ENCODE measurements at regions not wholly inside any gene's neighbourhood (a gene's known extent, or its start where the extent isn't known, plus 50 kb on each side); places are given as distances from the start of the nearest gene placed in this dataset.

- no peak for DNase-seq (ENCODE audit: low spot score)
Measured at GRCh38 chr10:130769146-130770017, 542.1 kb downstream of the TCERG1L start.

- no peak for DNase-seq (ENCODE audit: low spot score)
Measured at GRCh38 chr10:130770018-130770630, 541.4 kb downstream of the TCERG1L start.

GRCh38 chr10:130771491-130771946 lies 540.0 kb downstream of the TCERG1L start:
- DNase-seq (ENCODE audit: low spot score), result no peak

- DNase-seq (ENCODE audit: low spot score), result no peak
Measured at GRCh38 chr10:130772056-130772455, 539.5 kb downstream of the TCERG1L start.

- DNase-seq (ENCODE audit: low spot score), result no peak
Measured at GRCh38 chr10:130772676-130773075, 538.8 kb downstream of the TCERG1L start.

- DNase-seq (ENCODE audit: low spot score), result no peak
Measured at GRCh38 chr10:130773941-130774340, 537.6 kb downstream of the TCERG1L start.

- no peak for DNase-seq (ENCODE audit: low spot score)
Measured at GRCh38 chr10:130774871-130775270, 536.6 kb downstream of the TCERG1L start.

GRCh38 chr10:130775311-130775710 lies 536.2 kb downstream of the TCERG1L start:
- DNase-seq (ENCODE audit: low spot score), result no peak

GRCh38 chr10:130776724-130777123 lies 534.8 kb downstream of the TCERG1L start:
- DNase-seq (ENCODE audit: low spot score), result no peak

- DNase-seq (ENCODE audit: low spot score), result no peak
Measured at GRCh38 chr10:130777507-130778165, 533.9 kb downstream of the TCERG1L start.

GRCh38 chr10:130778166-130778545 lies 533.4 kb downstream of the TCERG1L start:
- DNase-seq (ENCODE audit: low spot score), result no peak

GRCh38 chr10:130780763-130781162 lies 530.8 kb downstream of the TCERG1L start:
- no peak for DNase-seq (ENCODE audit: low spot score)

GRCh38 chr10:130781206-130781605 lies 530.3 kb downstream of the TCERG1L start:
- DNase-seq (ENCODE audit: low spot score), result no peak

- no peak for DNase-seq (ENCODE audit: low spot score)
Measured at GRCh38 chr10:130781623-130782022, 529.9 kb downstream of the TCERG1L start.

GRCh38 chr10:130782467-130782866 lies 529.1 kb downstream of the TCERG1L start:
- DNase-seq (ENCODE audit: low spot score), result no peak

GRCh38 chr10:130784326-130784725 lies 527.2 kb downstream of the TCERG1L start:
- DNase-seq (ENCODE audit: low spot score), result no peak

- no peak for DNase-seq (ENCODE audit: low spot score)
Measured at GRCh38 chr10:130786365-130786966, 525.1 kb downstream of the TCERG1L start.

GRCh38 chr10:130787243-130787642 lies 524.3 kb downstream of the TCERG1L start:
- DNase-seq (ENCODE audit: low spot score), result no peak

GRCh38 chr10:130787821-130788220 lies 523.7 kb downstream of the TCERG1L start:
- no peak for DNase-seq (ENCODE audit: low spot score)

GRCh38 chr10:130790339-130790738 lies 521.2 kb downstream of the TCERG1L start:
- no peak for DNase-seq (ENCODE audit: low spot score)

- DNase-seq (ENCODE audit: low spot score), result no peak
Measured at GRCh38 chr10:130792096-130792845, 519.2 kb downstream of the TCERG1L start.

GRCh38 chr10:130795819-130796218 lies 515.7 kb downstream of the TCERG1L start:
- no peak for DNase-seq (ENCODE audit: low spot score)
